Stimulated activated CD4-positive, alpha-beta T cell treated with anti-CD3 and anti-CD28 coated beads, Interleukin-1b, Interleukin-23, amount 100 ng/mL, for 1 hour (primary cell): ENCODE measurements at regions not wholly inside any gene's neighbourhood (a gene's known extent, or its start where the extent isn't known, plus 50 kb on each side); places are given as distances from the start of the nearest gene placed in this dataset.
"Not testable (repeated sequence)": the region's sequence is repeated elsewhere in the genome, so short reads cannot be mapped to it uniquely, and the experiment has no call there.

Experiments used
- DNase-seq, 2 donors: peaks; one replicate each; pipeline ENCODE4 v3.0.0-alpha.2; 2020; ENCODE audit warnings: low read depth in 2 of 2

DNA sequence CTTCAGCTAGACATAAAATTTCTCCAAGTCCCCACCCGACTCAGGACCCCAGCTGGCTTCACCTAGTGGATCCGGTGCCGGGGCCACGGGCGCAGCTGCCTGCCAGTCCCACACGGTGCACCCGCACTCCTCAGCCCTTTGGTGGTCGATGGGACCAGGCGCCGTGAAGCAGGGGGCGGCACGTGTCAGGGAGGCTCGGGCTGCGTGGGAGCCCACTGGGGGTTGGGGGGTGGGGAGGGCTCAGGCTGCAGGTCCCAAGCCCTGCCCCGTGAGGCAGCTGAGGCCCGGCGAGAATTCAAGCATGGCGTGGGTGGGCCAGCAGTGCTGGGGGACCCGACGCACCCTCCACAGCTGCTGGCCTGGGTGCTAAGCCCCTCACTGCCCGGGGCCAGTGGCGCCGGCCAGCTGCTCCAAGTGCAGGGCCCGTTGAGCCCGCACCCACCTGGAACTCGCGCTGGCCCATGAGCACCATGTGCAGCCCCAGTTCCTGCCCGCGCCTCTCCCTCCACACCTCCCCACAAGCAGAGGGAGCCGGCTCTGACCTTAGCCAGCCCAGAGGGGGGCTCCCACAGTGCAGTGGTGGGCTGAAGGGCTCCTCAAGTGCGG lies 747.0 kb downstream of the FAM181B start:
- no peak for DNase-seq

GRCh38 chr11:81979448-81979847 lies 754.2 kb downstream of the FAM181B start:
- DNase-seq: no peak

- DNase-seq: no peak
These were observed 758.3 kb downstream of the FAM181B start for GRCh38 chr11:81975261-81975900.

- DNase-seq: no peak
These were observed 762.8 kb downstream of the FAM181B start for GRCh38 chr11:81970886-81971285.

- DNase-seq: no peak
These were observed 766.4 kb downstream of the FAM181B start for GRCh38 chr11:81967242-81967641.

GRCh38 chr11:81966340-81966739 lies 767.3 kb downstream of the FAM181B start:
- DNase-seq: no peak

- DNase-seq: no peak
These were observed 770.6 kb downstream of the FAM181B start for GRCh38 chr11:81963018-81963417.

DNA sequence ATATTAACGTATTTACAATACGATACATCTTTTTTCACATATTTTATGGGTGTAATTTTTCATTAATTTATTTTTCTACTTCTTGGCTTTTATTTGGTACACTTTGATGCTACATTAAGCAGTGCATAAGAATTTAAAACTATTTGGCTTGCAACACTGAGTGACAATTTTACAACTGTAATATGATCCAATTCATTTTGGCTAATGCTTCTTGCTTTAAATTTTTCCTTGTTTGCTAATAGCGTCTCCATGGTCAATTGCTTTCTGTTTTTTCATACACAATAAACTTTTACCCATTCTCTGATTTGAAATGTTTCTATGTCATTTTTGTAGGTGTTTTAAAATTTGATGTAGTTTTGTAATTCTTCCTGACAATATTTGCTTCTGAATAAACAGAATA lies 773.2 kb downstream of the FAM181B start:
- DNase-seq: no peak

DNA sequence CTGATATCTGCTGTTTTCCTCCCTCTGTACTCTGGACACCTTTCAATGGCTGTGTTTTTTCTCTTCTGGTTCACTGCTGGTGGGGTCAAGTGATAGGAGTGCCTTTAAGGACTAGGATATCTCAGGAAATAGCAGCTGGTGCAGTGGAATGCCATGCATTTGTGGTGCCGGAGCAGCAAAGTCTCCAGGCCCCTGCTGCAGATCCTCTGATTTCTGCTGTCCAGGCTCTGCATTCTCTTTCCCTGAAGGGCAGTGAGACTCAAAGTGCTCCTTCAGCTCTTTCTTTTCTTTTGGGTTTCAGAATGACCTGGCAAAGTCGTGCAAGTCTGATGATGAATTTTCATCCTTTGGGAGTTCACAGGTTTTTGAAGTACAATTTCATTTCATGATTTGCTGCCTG lies 774.3 kb downstream of the FAM181B start:
- DNase-seq: no peak

- DNase-seq: not testable (repeated sequence)
These were observed 779.4 kb downstream of the FAM181B start for GRCh38 chr11:81954301-81954700.

- DNase-seq: no peak
These were observed 786.8 kb downstream of the FAM181B start for GRCh38 chr11:81946831-81947230.

- no peak for DNase-seq
These were observed 791.0 kb downstream of the FAM181B start for GRCh38 chr11:81942646-81943045.

- DNase-seq: no peak
These were observed 791.7 kb downstream of the FAM181B start for GRCh38 chr11:81941998-81942397.

DNA sequence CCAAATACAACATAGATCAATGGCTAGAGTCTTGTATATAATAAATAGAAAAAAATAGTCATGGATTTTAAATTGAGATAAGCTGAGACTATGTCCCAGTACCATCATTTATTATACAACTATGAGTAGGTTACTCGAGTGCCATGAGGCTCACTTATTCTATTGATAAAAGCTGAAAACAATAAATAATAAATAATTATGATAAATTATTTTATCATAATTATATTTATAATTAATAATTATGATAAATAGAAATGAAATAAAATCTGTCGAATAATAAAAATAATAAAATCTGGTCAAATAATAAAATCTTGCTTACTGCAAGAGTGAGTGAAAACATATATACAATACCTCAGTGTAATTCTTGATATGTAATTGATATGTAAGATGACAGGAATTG lies 801.4 kb downstream of the FAM181B start:
- DNase-seq: no peak

DNA sequence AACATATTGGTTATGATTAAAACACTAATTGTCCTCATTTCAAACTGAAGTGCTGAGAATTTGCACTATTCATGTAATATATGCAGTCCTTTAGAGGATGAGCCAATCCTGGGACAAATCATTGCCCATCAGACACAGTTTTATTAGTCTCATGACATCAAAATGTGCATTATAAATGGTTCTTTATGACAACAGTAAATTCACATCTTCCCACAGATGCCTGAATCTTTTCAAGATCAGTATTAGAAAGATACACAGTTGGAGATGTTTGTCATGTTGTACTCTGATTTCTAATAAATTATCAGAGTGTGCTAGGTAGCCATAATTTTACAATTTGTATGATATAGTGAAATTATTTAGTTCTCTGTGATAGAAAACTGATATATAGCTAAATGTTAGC lies 813.5 kb downstream of the FAM181B start:
- DNase-seq: no peak

DNA sequence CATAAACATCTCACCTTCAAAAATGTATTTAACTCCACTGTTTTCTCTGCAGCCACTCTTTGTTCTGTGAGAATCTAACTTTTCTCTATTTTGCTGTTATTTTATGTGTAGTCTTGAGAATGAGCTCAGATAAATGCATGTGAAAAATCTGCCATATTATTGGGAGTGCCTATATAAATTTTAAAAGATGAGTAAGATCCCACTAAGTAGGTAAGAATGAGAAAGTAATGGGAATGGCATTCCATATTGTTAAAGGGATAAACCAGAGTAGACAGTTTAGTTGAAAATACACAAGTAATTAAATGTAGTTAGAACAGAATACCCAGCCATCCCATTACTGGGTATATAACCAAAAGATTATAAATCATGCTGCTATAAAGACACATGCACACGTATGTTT lies 817.2 kb downstream of the FAM181B start:
- no peak for DNase-seq

DNA sequence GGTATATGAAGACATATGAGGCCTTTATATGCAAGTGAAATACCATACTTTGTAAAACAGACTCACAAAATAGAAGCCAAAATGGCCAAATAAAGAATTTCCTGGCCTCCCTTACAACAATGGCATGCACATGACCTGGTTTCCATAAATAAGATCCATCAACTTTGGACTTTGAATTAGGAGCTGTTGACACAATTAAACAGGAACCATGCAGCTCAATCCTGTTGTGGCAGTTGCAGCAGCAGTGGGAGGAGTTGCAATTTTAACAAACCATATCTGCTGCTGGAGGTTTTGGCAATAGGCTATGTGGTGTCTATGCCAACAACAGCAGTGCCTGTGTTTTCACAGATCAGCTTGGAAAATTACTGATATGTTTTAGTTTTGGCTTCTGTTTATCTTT lies 818.6 kb downstream of the FAM181B start:
- DNase-seq: no peak

- DNase-seq: no peak
These were observed 819.9 kb downstream of the FAM181B start for GRCh38 chr11:81913793-81914192.

DNA sequence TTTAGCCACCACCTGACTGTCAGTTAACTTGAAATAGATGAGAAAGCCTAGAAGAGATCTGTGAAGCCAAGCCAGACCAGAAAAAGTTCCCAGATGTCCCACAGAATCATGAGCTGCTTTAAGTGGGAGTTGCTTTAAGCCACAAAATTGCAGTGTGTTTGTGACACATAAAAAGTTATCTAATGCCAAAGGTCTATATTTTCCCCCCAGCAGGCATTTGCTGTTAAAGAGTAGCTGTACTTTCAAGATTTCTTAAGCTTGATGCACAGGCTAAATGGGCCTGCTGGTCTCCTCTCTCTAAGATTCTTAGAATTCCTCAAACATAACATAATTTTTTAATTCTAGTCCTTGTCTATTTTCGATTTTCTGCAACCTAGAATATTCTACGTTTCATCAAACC lies 825.7 kb downstream of the FAM181B start:
- DNase-seq: no peak

GRCh38 chr11:81899156-81899555 lies 834.5 kb downstream of the FAM181B start:
- DNase-seq: no peak

DNA sequence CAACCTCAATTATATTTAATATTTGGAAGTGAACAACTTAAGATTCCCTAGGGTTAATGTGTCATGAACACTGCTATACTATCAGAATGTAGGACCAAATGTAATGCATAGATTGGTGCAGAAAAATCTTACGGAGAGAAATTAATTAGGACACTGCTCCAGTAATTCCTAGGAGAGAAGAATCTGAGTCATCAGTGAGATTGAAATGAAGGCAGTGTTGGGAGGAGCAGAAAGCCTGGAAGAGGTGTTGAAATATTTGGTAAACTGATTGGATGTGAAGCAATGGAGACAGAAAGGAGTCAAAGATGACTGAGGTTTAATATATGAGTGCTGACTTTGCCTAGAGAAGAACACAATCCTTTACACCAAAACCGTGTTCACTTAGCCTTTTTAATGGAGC lies 836.0 kb downstream of the FAM181B start:
- DNase-seq: no peak

GRCh38 chr11:81895258-81895657 lies 838.4 kb downstream of the FAM181B start:
- DNase-seq: no peak

DNA sequence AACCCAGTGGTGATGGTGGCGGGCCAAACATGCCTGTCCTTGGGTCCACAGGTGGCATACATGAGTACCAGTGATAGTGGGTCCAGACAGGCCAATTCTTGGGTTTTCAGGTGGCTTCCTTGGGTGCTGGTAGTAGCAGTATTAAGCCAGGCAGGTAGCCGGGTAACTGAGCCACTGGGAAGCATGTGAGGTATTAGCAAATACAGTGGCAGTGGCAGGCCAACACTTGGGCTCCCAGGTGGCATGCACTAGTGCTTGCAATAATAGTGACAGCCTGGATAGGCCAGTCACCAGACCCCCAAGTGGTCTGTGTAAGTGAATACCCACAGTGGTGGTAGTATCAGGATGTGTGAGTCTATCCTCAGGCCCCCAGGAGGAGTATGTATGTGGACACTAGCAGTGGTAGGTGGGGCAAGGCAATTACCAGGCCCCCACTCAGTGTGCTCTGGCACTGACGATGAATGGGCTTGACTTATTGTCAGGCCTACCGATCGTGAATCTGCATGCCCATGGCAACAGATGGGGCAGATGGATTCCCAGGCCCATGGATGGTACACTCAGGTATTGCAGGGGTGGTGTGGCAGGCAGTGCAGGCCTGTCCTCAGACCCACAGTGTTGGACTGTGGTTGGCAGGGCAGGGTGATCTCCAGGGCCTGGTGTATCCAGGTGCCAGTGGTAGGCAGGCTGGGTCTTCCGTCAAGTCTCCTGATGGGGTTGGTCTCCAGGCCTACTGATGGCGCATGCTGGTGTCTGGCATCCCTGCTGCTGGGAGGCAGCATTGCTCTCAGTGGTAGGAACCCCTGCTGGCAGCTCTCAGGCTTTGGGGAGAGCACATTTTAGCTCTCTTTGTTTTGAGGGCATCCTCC lies 840.7 kb downstream of the FAM181B start:
- no peak for DNase-seq
